Gastrocnemius medialis (tissue), 4 donors: ENCODE measurements at regions not wholly inside any gene's neighbourhood (a gene's known extent, or its start where the extent isn't known, plus 50 kb on each side); places are given as distances from the start of the nearest gene placed in this dataset.

ENCODE experiments used
- CTCF ChIP-seq, 5 experiments: fragments of 450-650 bp in 3 of 5; fragments of 200-600 bp in 2 of 5; sonication (generic) in 2 of 5; IDR thresholded peaks in 4 of 5; conservative IDR thresholded peaks in 1 of 5; 1 replicate in 4 of 5; 2 replicates in 1 of 5; pipeline ENCODE4 v1.5.1; 2016 to 2019; ENCODE audit warnings: antibody characterized with exemption in 5 of 5, mild to moderate bottlenecking in 3 of 5, moderate library complexity in 3 of 5
- POLR2A ChIP-seq, 2 donors: fragments of 450-650 bp; IDR thresholded peaks; one replicate each; pipeline ENCODE4 v1.6.1; 2017; ENCODE audit warnings: antibody characterized with exemption in 2 of 2, mild to moderate bottlenecking in 2 of 2, moderate library complexity in 2 of 2

GRCh38 chr13:34513526-34513925 is 428.5 kb upstream of the NBEA start:
- TF ChIP-seq POLR2A (IDR thresholded peaks at IDR 0.05) (no peak), CTCF (IDR thresholded peaks at IDR 0.05 in 4 of 5, conservative IDR thresholded peaks at IDR 0.05 in 1 of 5) (no peak)
